Daoy (cell line): ENCODE measurements at regions not wholly inside any gene's neighbourhood (a gene's known extent, or its start where the extent isn't known, plus 50 kb on each side); places are given as distances from the start of the nearest gene placed in this dataset.
A peak's percentile ranks its signal among the peaks of the same experiment; 100 is the strongest.

Experiments
- DNase-seq: peaks from one replicate; pipeline ENCODE4 v3.0.0-alpha.2; 2015; ENCODE audit warnings: low read depth

- no peak for DNase-seq
These were observed 483.2 kb downstream of the TBL1XR1 start for GRCh38 chr3:176714034-176714433.

- DNase-seq: no peak
These were observed 485.1 kb downstream of the TBL1XR1 start for GRCh38 chr3:176712191-176712590.

GRCh38 chr3:176699288-176699687 is 498.0 kb downstream of the TBL1XR1 start:
- DNase-seq: no peak

GRCh38 chr3:176697284-176697889 is 499.9 kb downstream of the TBL1XR1 start:
- DNase-seq: no peak

- no peak for DNase-seq
These were observed 500.5 kb downstream of the TBL1XR1 start for GRCh38 chr3:176696816-176697215.

- no peak for DNase-seq
These were observed 504.1 kb downstream of the TBL1XR1 start for GRCh38 chr3:176692966-176693785.

GRCh38 chr3:176692199-176692965 is 504.9 kb downstream of the TBL1XR1 start:
- no peak for DNase-seq

GRCh38 chr3:176690083-176690869 is 507.0 kb downstream of the TBL1XR1 start:
- DNase-seq: no peak

GRCh38 chr3:176687754-176688153 is 509.5 kb downstream of the TBL1XR1 start:
- DNase-seq: no peak

GRCh38 chr3:176683382-176683781 is 513.9 kb downstream of the TBL1XR1 start:
- no peak for DNase-seq

- peak; percentile 32 for DNase-seq
These were observed 533.1 kb downstream of the TBL1XR1 start for GRCh38 chr3:176663837-176664831.

GRCh38 chr3:176663387-176663786 is 533.9 kb downstream of the TBL1XR1 start:
- peak; percentile 7 for DNase-seq

GRCh38 chr3:176661432-176661964 is 535.8 kb downstream of the TBL1XR1 start:
- no peak for DNase-seq

- no peak for DNase-seq
These were observed 541.7 kb downstream of the TBL1XR1 start for GRCh38 chr3:176655404-176656094.

- no peak for DNase-seq
These were observed 545.7 kb downstream of the TBL1XR1 start for GRCh38 chr3:176651622-176652021.

- peak; percentile 31 for DNase-seq
These were observed 546.8 kb downstream of the TBL1XR1 start for GRCh38 chr3:176650478-176650877.

- DNase-seq: no peak
These were observed 549.3 kb downstream of the TBL1XR1 start for GRCh38 chr3:176647987-176648386.

- DNase-seq: peak; percentile 39
These were observed 563.8 kb downstream of the TBL1XR1 start for GRCh38 chr3:176633511-176633910.

- DNase-seq: no peak
These were observed 564.4 kb downstream of the TBL1XR1 start for GRCh38 chr3:176632925-176633324.

- no peak for DNase-seq
These were observed 566.1 kb downstream of the TBL1XR1 start for GRCh38 chr3:176631165-176631564.
